Brain microvascular endothelial cell (primary cell): ENCODE measurements at regions not wholly inside any gene's neighbourhood (a gene's known extent, or its start where the extent isn't known, plus 50 kb on each side); places are given as distances from the start of the nearest gene placed in this dataset.

Experiments used
- DNase-seq: peaks from one replicate; pipeline ENCODE4 v3.0.0-alpha.2; 2020
- H3K27ac ChIP-seq: fragments of 250-450 bp; sonication (Bioruptor Pico); 2 replicates; pipeline ENCODE4 v1.5.1; 2020; ENCODE audit warnings: mild to moderate bottlenecking, moderate library complexity
- H3K27me3 ChIP-seq: fragments of 250-450 bp; sonication (Bioruptor Pico); replicated peaks from 2 replicates; pipeline ENCODE4 v1.5.1; 2020; ENCODE audit warnings: mild to moderate bottlenecking
- H3K36me3 ChIP-seq: fragments of 250-450 bp; sonication (Bioruptor Pico); replicated peaks from 2 replicates; pipeline ENCODE4 v1.5.1; 2020; ENCODE audit warnings: mild to moderate bottlenecking
- H3K4me3 ChIP-seq: 2 replicates; pipeline ENCODE4 v1.5.1; 2011; ENCODE audit warnings: low read depth, mild to moderate bottlenecking, control low read depth, low read length, moderate library complexity
- in situ Hi-C: cut with HindIII; loops from 2 replicates; pipeline ENCODE4 v1.10.0; 2017; ENCODE audit warnings: low sequenced_read_pairs, low pct_ligation_motif_present
- TF ChIP-seq, protein P1 (sequence below): IDR thresholded peaks from 2 replicates; pipeline ENCODE4 v1.5.1; 2011; ENCODE audit warnings: low read depth, mild to moderate bottlenecking, moderate library complexity, low read length, control low read depth, inconsistent platforms; ENCODE audit errors: missing control alignments

DNA sequence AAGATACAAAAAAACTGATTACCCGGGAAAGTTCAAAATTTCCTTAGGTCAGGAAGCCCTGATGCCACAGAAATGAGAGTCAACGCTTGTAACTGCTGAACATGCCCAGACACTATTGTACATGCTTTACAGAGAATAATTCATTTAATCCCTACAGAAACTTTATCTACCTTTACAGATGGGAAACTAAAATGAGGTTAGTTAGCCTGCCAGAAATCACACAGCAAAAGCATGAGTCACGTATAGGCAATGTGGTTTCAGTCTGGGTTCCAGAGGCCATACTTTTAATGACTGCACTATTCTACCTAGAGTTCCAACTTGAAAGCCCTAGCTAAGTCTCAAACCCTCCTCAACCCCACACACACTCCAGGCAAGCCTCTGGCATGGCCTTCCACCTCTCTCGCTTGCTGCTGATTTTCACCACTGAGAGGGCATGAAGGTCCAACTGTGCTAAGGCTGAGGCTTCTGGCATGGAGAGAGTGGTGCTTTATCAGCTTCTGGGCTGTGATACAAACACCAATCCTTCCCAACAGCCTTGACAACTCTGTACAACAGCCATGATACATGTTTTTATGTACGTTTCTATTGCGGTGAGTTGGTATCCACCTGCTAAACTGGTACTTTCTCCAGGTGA, 1011.2 kb upstream of the GHITM start:
- H3K4me3 ChIP-seq, result no peak overlapping the region
- H3K27me3 ChIP-seq, result no peaks in the 10 kb centered on the region
- TF ChIP-seq, protein P1, sequence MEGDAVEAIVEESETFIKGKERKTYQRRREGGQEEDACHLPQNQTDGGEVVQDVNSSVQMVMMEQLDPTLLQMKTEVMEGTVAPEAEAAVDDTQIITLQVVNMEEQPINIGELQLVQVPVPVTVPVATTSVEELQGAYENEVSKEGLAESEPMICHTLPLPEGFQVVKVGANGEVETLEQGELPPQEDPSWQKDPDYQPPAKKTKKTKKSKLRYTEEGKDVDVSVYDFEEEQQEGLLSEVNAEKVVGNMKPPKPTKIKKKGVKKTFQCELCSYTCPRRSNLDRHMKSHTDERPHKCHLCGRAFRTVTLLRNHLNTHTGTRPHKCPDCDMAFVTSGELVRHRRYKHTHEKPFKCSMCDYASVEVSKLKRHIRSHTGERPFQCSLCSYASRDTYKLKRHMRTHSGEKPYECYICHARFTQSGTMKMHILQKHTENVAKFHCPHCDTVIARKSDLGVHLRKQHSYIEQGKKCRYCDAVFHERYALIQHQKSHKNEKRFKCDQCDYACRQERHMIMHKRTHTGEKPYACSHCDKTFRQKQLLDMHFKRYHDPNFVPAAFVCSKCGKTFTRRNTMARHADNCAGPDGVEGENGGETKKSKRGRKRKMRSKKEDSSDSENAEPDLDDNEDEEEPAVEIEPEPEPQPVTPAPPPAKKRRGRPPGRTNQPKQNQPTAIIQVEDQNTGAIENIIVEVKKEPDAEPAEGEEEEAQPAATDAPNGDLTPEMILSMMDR, result no peak
- H3K36me3 ChIP-seq, result no peaks in the 10 kb centered on the region
- no peak overlapping the region for H3K27ac ChIP-seq
- in situ Hi-C loops, result no loop called here
- DNase-seq, result no peak

DNA sequence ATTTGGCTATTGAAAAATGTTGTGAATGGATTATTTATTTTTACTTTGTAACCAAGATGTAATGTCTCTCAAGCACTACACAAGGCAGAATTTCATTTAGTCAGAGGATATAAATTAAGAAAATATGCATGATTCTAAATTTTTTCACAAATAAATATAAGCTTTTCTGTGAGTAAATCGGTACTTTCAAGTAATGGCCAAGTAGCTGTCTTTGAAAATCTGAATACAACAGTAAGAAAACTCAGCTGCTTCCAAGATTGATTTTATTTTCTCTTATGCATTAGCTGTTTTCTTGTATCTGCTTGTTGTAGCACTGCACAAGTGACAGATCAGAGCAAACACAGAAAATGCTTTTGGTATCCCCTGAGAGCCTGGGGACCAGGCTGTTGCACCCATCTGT, 998.5 kb upstream of the GHITM start:
- no peak for DNase-seq
- in situ Hi-C loops, result no loop called here
- TF ChIP-seq, protein P1, result no peak
- no peak overlapping the region for H3K27ac ChIP-seq
- H3K36me3 ChIP-seq, result no peaks in the 10 kb centered on the region
- no peaks in the 10 kb centered on the region for H3K27me3 ChIP-seq
- no peak overlapping the region for H3K4me3 ChIP-seq

DNA sequence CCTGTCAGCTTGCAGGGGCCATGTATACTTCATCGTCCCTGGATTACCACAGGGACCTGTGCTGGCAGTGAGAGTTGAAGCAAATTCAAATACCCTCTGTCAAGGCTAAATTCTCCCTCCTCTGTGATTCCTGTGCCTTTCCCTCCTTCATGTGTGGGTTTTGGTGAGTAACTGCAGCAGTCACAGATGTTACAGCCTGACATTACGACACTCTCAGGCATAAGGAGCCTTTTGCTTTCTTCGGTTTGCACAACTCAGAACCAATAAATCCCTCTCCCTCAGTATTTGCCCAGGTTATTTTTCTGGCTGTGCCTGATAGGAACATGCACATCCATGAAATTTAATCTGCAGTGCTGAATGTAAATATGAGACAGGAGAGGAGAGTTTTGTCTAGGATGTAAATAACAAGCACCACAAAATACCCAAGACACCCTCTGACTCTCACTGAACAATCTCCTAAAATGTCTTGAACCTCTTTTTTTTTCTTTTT, 997.2 kb upstream of the GHITM start:
- TF ChIP-seq, protein P1, result no peak
- Histone ChIP-seq H3K4me3 (no peak overlapping the region), H3K27me3 (no peaks in the 10 kb centered on the region)

DNA sequence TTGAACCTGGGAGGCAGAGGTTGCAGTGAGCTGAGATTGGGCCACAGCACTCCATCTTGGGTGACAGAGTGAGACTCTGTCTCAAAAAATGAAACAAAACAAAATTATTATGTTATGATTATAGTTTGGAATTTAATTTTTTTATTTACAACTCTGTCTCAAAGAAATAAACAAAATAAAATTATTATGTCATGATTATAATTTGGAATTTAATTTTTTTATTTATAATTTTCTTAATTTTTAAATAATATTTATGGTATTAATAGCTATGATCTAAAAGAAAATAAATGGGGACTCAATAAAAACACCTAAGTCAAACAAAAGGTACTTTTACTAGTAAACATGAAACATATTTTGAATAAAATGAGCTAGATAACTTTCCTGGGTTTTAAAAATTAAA, 994.8 kb upstream of the GHITM start:
- no peak overlapping the region for H3K4me3 ChIP-seq
- TF ChIP-seq, protein P1, result no peak
- no peak overlapping the region for H3K27ac ChIP-seq
- no peaks in the 10 kb centered on the region for H3K36me3 ChIP-seq
- in situ Hi-C loops, result no loop called here
- no peak for DNase-seq
- no peaks in the 10 kb centered on the region for H3K27me3 ChIP-seq

More for the DNA sequence above, 997.2 kb upstream of the GHITM start:
- no peak for DNase-seq
- in situ Hi-C loops, result no loop called here
- no peaks in the 10 kb centered on the region for H3K36me3 ChIP-seq
- no peak overlapping the region for H3K27ac ChIP-seq

DNA sequence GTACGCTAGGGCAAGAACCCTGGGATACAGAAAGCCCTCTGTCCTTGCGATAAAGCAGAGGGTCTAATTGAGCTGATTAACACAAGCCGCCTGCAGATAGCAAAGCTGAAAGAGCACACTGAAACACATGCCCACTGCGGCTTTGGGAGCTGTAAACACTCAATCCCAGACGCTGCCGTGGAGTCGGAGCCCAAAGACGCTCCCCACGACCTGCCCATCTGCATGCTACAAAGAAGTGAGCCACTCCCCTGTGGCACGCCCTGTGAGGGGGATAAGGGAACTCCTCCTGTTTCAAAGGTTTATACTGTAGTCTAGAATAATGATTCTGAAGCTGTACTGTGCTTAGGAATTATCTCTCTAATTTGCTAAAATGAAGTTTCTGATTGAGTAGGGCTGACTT, 985.6 kb upstream of the GHITM start:
- TF ChIP-seq, protein P1, result no peak
- H3K4me3 ChIP-seq, result no peak overlapping the region
- H3K27ac ChIP-seq, result no peak overlapping the region
- H3K27me3 ChIP-seq, result no peaks in the 10 kb centered on the region
- no peak for DNase-seq
- in situ Hi-C loops, result no loop called here
- no peaks in the 10 kb centered on the region for H3K36me3 ChIP-seq

DNA sequence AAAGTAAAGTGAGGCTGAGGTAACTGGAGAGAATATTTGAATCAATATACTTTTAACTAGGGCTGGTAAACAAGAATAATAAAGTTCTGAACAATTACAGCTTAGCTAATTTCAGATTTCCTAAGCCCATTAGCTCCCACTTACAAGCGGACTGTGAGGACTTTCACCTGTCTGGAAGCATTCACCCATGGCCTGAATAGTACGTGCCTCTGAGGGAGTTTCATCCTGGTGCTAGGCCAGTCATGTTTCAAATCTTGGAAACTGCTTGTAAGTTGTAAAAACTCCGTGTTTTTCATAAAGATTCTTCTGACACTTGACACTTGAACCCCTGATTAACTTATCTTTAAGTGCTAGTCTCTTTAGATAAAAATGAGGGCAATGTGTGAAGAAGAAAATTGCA, 975.2 kb upstream of the GHITM start:
- Histone ChIP-seq H3K27ac (no peak overlapping the region), H3K4me3 (no peak overlapping the region), H3K36me3 (no peaks in the 10 kb centered on the region), H3K27me3 (no peaks in the 10 kb centered on the region)
- in situ Hi-C loops, result no loop called here
- TF ChIP-seq, protein P1, result no peak
- DNase-seq, result no peak
